IMR-90 (cell line): ENCODE measurements at regions not wholly inside any gene's neighbourhood (a gene's known extent, or its start where the extent isn't known, plus 50 kb on each side); places are given as distances from the start of the nearest gene placed in this dataset.

Experiments
- ATAC-seq: fragments of 200-7000 bp; cut with Tn5 transposase; 2 replicates; pipeline ENCODE4 v1.9.1; 2020; ENCODE audit warnings: low read depth, mild to moderate bottlenecking, moderate library complexity
- BruUV-seq: library from RNA; stranded (reverse); fragments of 400-500 nt; replicated peaks from 2 replicates; lab custom pipeline; 2021; lab: Mats Ljungman, UMichigan
- CTCF ChIA-PET: fragments of 300-600 bp; formaldehyde crosslinking; extraction: SDS; loops from one replicate; lab custom pipeline; 2021; ENCODE audit warnings: antibody characterized with exemption; lab: Yijun Ruan, JAX
- POLR2A ChIA-PET: fragments of 300-600 bp; sonication (Branson Sonifier 250); formaldehyde crosslinking; loops from one replicate; lab custom pipeline; 2022; ENCODE audit warnings: antibody characterized with exemption; ENCODE audit not compliant: unreplicated experiment; lab: Charles Lee
- DNase-seq: peaks from one replicate; pipeline ENCODE4 v3.0.0; 2013
- H2AFZ ChIP-seq: replicated peaks from 2 replicates; pipeline ENCODE3; 2013; ENCODE audit warnings: low read length, mild to moderate bottlenecking; ENCODE audit not compliant: poor library complexity
- H2AK5ac ChIP-seq: 2 replicates; pipeline ENCODE4 v1.6.1; 2013; ENCODE audit warnings: low read depth, low read length, inconsistent platforms
- H2AK9ac ChIP-seq: replicated peaks from 2 replicates; pipeline ENCODE3; 2013; ENCODE audit warnings: mild to moderate bottlenecking, low read depth, low read length, moderate library complexity; ENCODE audit not compliant: poor library complexity
- H2BK120ac ChIP-seq: 2 replicates; pipeline ENCODE4 v1.6.1; 2013; ENCODE audit warnings: low read depth, low read length, inconsistent platforms
- H2BK15ac ChIP-seq: 3 replicates; pipeline ENCODE4 v1.6.1; 2013; ENCODE audit warnings: low read depth, low read length, inconsistent platforms
- H2BK20ac ChIP-seq: 2 replicates; pipeline ENCODE4 v1.6.1; 2013; ENCODE audit warnings: low read depth, mild to moderate bottlenecking, inconsistent platforms, low read length, moderate library complexity
- H2BK5ac ChIP-seq: 2 replicates; pipeline ENCODE4 v1.6.1; 2013; ENCODE audit warnings: mild to moderate bottlenecking, low read depth, low read length, inconsistent platforms; ENCODE audit not compliant: poor library complexity, severe bottlenecking
- H3K14ac ChIP-seq: replicated peaks from 2 replicates; pipeline ENCODE4 v1.6.1; 2013; ENCODE audit warnings: low read depth, low read length, inconsistent platforms
- H3K18ac ChIP-seq: 2 replicates; pipeline ENCODE4 v1.6.1; 2013; ENCODE audit warnings: low read depth, low read length, control low read depth
- H3K23ac ChIP-seq: 2 replicates; pipeline ENCODE4 v1.6.1; 2013; ENCODE audit warnings: low read depth, low read length, inconsistent platforms
- H3K27ac ChIP-seq: 2 replicates; pipeline ENCODE4 v1.5.1; 2013; ENCODE audit warnings: mild to moderate bottlenecking, control low read depth, low read length; ENCODE audit not compliant: insufficient read depth
- H3K27me3 ChIP-seq: 2 replicates; pipeline ENCODE4 v1.6.1; 2013; ENCODE audit warnings: low read length; ENCODE audit not compliant: control insufficient read depth, insufficient read depth
- H3K36me3 ChIP-seq: 2 replicates; pipeline ENCODE4 v1.6.1; 2013; ENCODE audit warnings: low read length, mixed read lengths; ENCODE audit not compliant: control insufficient read depth, insufficient read depth
- H3K4ac ChIP-seq: 2 replicates; pipeline ENCODE4 v1.6.1; 2013; ENCODE audit warnings: low read depth, low read length, inconsistent platforms
- H3K4me1 ChIP-seq: 2 replicates; pipeline ENCODE4 v1.6.1; 2013; ENCODE audit warnings: low read length, mixed read lengths; ENCODE audit not compliant: control insufficient read depth, insufficient read depth
- H3K4me2 ChIP-seq: 2 replicates; pipeline ENCODE4 v1.6.1; 2013; ENCODE audit warnings: low read depth, mild to moderate bottlenecking, control low read depth, low read length, moderate library complexity
- H3K4me3 ChIP-seq: 2 replicates; pipeline ENCODE4 v1.5.1; 2013; ENCODE audit warnings: low read depth, mild to moderate bottlenecking, control low read depth, low read length, moderate library complexity; ENCODE audit not compliant: insufficient read depth
- H3K56ac ChIP-seq: 2 replicates; pipeline ENCODE4 v1.6.1; 2013; ENCODE audit warnings: low read length, inconsistent platforms; ENCODE audit not compliant: insufficient read depth; ENCODE audit errors: extremely low read depth
- H3K79me1 ChIP-seq, 2 experiments: 2 replicates each; pipeline ENCODE4 v1.6.1; 2013; ENCODE audit warnings: low read length in 2 of 2, inconsistent platforms in 1 of 2, low read depth in 1 of 2
- H3K9ac ChIP-seq: 2 replicates; pipeline ENCODE4 v1.6.1; 2013; ENCODE audit warnings: low read depth, low read length, control low read depth
- H3K9me1 ChIP-seq: 2 replicates; pipeline ENCODE4 v1.6.1; 2013; ENCODE audit warnings: low read length, inconsistent platforms; ENCODE audit not compliant: insufficient read depth
- H3K9me3 ChIP-seq: 2 replicates; pipeline ENCODE4 v1.6.1; 2013; ENCODE audit warnings: low read length; ENCODE audit not compliant: control insufficient read depth, insufficient read depth
- H4K20me1 ChIP-seq: 2 replicates; pipeline ENCODE4 v1.6.1; 2013; ENCODE audit warnings: low read length, inconsistent platforms; ENCODE audit not compliant: insufficient read depth
- H4K5ac ChIP-seq: 2 replicates; pipeline ENCODE4 v1.6.1; 2013; ENCODE audit warnings: mild to moderate bottlenecking, low read depth, low read length, control low read depth
- H4K8ac ChIP-seq, 2 experiments: 2 replicates each; pipeline ENCODE4 v1.6.1; 2013; ENCODE audit warnings: low read depth in 2 of 2, low read length in 2 of 2, control low read depth in 1 of 2, inconsistent platforms in 1 of 2
- H4K91ac ChIP-seq: 2 replicates; pipeline ENCODE4 v1.6.1; 2013; ENCODE audit warnings: low read depth, low read length, inconsistent platforms; ENCODE audit not compliant: insufficient read depth
- BHLHE40 ChIP-seq: fragments of 150-350 bp; IDR thresholded peaks from 2 replicates; pipeline ENCODE4 v1.6.1; 2016; ENCODE audit warnings: mild to moderate bottlenecking, low read depth, low read length
- CEBPB ChIP-seq: IDR thresholded peaks from 2 replicates; pipeline ENCODE4 v1.6.1; 2012; ENCODE audit warnings: low read depth, low read length, improper control_type of control experiment
- CHD1 ChIP-seq: IDR thresholded peaks from 2 replicates; pipeline ENCODE4 v1.6.1; 2012; ENCODE audit warnings: low read depth, low read length, improper control_type of control experiment
- CTCF ChIP-seq: conservative IDR thresholded peaks from 2 replicates; pipeline ENCODE4 v1.5.1; 2012; ENCODE audit warnings: mild to moderate bottlenecking, low read depth, low read length, improper control_type of control experiment
- ELK1 ChIP-seq: fragments of 150-350 bp; IDR thresholded peaks from 2 replicates; pipeline ENCODE4 v1.6.1; 2016; ENCODE audit warnings: low read depth, mild to moderate bottlenecking, low read length, moderate library complexity, borderline replicate concordance
- FOS ChIP-seq: fragments of 150-350 bp; IDR thresholded peaks from 2 replicates; pipeline ENCODE4 v1.6.1; 2016; ENCODE audit warnings: low read depth, low read length
- MAFK ChIP-seq: IDR thresholded peaks from 2 replicates; pipeline ENCODE4 v1.6.1; 2012; ENCODE audit warnings: low read depth, low read length, improper control_type of control experiment
- MAZ ChIP-seq: IDR thresholded peaks from 2 replicates; pipeline ENCODE4 v1.6.1; 2012; ENCODE audit warnings: low read depth, mild to moderate bottlenecking, low read length, improper control_type of control experiment, moderate library complexity, borderline replicate concordance
- MXI1 ChIP-seq: IDR thresholded peaks from 2 replicates; pipeline ENCODE4 v1.6.1; 2012; ENCODE audit warnings: low read depth, mild to moderate bottlenecking, low read length, moderate library complexity, borderline replicate concordance
- NFE2L2 ChIP-seq: fragments of 150-350 bp; IDR thresholded peaks from 2 replicates; pipeline ENCODE4 v1.6.1; 2016; ENCODE audit warnings: low read depth, mild to moderate bottlenecking, low read length
- POLR2A ChIP-seq: IDR thresholded peaks from 2 replicates; pipeline ENCODE4 v1.6.1; 2012; ENCODE audit warnings: mild to moderate bottlenecking, low read depth, low read length
- RAD21 ChIP-seq: IDR thresholded peaks from 2 replicates; pipeline ENCODE4 v1.6.1; 2012; ENCODE audit warnings: low read length, improper control_type of control experiment
- RCOR1 ChIP-seq: IDR thresholded peaks from 2 replicates; pipeline ENCODE4 v1.6.1; 2012; ENCODE audit warnings: mild to moderate bottlenecking, low read length, improper control_type of control experiment; ENCODE audit not compliant: insufficient replicate concordance
- RFX5 ChIP-seq: IDR thresholded peaks from 2 replicates; pipeline ENCODE4 v1.8.0; 2012; ENCODE audit warnings: low read depth, mild to moderate bottlenecking, low read length, moderate library complexity
- SMC3 ChIP-seq: fragments of 150-350 bp; IDR thresholded peaks from 2 replicates; pipeline ENCODE4 v1.6.1; 2016; ENCODE audit warnings: low read depth, mild to moderate bottlenecking, antibody characterized with exemption, low read length, moderate library complexity
- USF2 ChIP-seq: fragments of 150-350 bp; IDR thresholded peaks from 2 replicates; pipeline ENCODE4 v1.6.1; 2017; ENCODE audit warnings: mild to moderate bottlenecking, antibody characterized with exemption, low read length, low read depth
- WGBS, 2 experiments: methylation state at CpG; one replicate each; pipeline versions ENCODE4 v1.1.5 to v1.1.7; 2013; ENCODE audit warnings: missing lambda C conversion rate in 2 of 2; ENCODE audit not compliant: insufficient read length in 1 of 2; ENCODE audit errors: extremely low coverage in 2 of 2; 5-methylcytosine and 5-hydroxymethylcytosine counted together
- dilution Hi-C: fragments of 300-500 bp; cut with HindIII; formaldehyde crosslinking; loops from one replicate; pipeline ENCODE4 v1.14.3; 2018; ENCODE audit warnings: low sequenced_read_pairs; ENCODE audit not compliant: unreplicated experiment
- in situ Hi-C: fragments of 300-500 bp; cut with MboI; formaldehyde crosslinking; loops from 3 replicates; pipeline ENCODE4 v1.14.3; 2019; ENCODE audit warnings: low sequenced_read_pairs, inconsistent platforms, mixed read lengths
- intact Hi-C: fragments of 100-400 bp; cut with micrococcal nuclease; formaldehyde crosslinking; loops from 2 replicates; pipeline ENCODE4 v1.10.0; 2022

GRCh38 chr6:150712505-150713252 lies 113.0 kb downstream of the PLEKHG1 start:
- ChIA-PET CTCF (interaction anchor here (0.6 kb wide), 1 partner anchor 30 kb away, joined by 3 read pairs; no protein-coding TSS in a partner anchor), POLR2A (no interaction called here)
- H3K9ac ChIP-seq, result no peak overlapping the region
- WGBS, 2 experiments, result 89% methylated on average over 2 of the region's 7 CpGs; no CpG with 5 or more reads in 1 of the 2 experiments
- no peak overlapping the region for H2AFZ ChIP-seq
- H3K27me3 ChIP-seq, result peaks cover 4% of the 10 kb centered on the region; the same call in 1 of the 2 replicates
- H3K4me3 ChIP-seq, result no peak overlapping the region
- dilution Hi-C loops, result no loop called here
- H2AK5ac ChIP-seq, result no peak overlapping the region
- no peak overlapping the region for H4K5ac ChIP-seq
- no peak overlapping the region for H3K4me2 ChIP-seq
- H4K20me1 ChIP-seq, result no peaks in the 10 kb centered on the region
- ATAC-seq (no peak), DNase-seq (no peak)
- H3K9me3 ChIP-seq, result no peaks in the 10 kb centered on the region
- no peak overlapping the region for H3K27ac ChIP-seq
- H3K18ac ChIP-seq, result no peak overlapping the region
- H2BK20ac ChIP-seq, result no peak overlapping the region
- H4K8ac ChIP-seq, result no peak overlapping the region
- no peak overlapping the region for H3K56ac ChIP-seq
- H3K4me1 ChIP-seq, result no peaks in the 10 kb centered on the region; the same call in 1 of the 2 replicates
- no peak overlapping the region for H3K14ac ChIP-seq
- H3K79me1 ChIP-seq, result no peaks in the 10 kb centered on the region
- no TSS peak for BruUV-seq
- no peak overlapping the region for H2BK120ac ChIP-seq
- H3K23ac ChIP-seq, result no peak overlapping the region
- intact Hi-C loops, result no loop called here
- in situ Hi-C loops, result no loop called here
- H4K91ac ChIP-seq, result no peak overlapping the region
- no peak overlapping the region for H2AK9ac ChIP-seq
- no peaks in the 10 kb centered on the region for H3K9me1 ChIP-seq
- no peak overlapping the region for H2BK15ac ChIP-seq
- H2BK5ac ChIP-seq, result no peak overlapping the region
- no peaks in the 10 kb centered on the region for H3K36me3 ChIP-seq
- no peak overlapping the region for H3K4ac ChIP-seq
- TF ChIP-seq MAZ (no peak), RAD21 (no peak), RCOR1 (no peak), MAFK (no peak), NFE2L2 (no peak), ELK1 (no peak), RFX5 (no peak), USF2 (no peak), SMC3 (no peak), POLR2A (no peak), FOS (no peak), CHD1 (no peak), MXI1 (no peak), BHLHE40 (no peak), CTCF (no peak), CEBPB (no peak)
